Mononuclear cell (primary cell): ENCODE measurements at regions not wholly inside any gene's neighbourhood (a gene's known extent, or its start where the extent isn't known, plus 50 kb on each side); places are given as distances from the start of the nearest gene placed in this dataset.
"Not testable (repeated sequence)": the region's sequence is repeated elsewhere in the genome, so short reads cannot be mapped to it uniquely, and the experiment has no call there.

Source experiments
- H3K27me3 ChIP-seq: 2 replicates; pipeline ENCODE4 v1.6.0; 2011; ENCODE audit warnings: low read length, control low read depth; ENCODE audit not compliant: insufficient read depth
- H3K4me1 ChIP-seq: 2 replicates; pipeline ENCODE4 v1.5.1; 2011; ENCODE audit warnings: mild to moderate bottlenecking, low read length, control low read depth; ENCODE audit not compliant: insufficient read depth
- H3K4me3 ChIP-seq: 2 replicates; pipeline ENCODE4 v1.5.1; 2011; ENCODE audit warnings: mild to moderate bottlenecking, low read length, moderate library complexity
- H3K9me3 ChIP-seq: 2 replicates; pipeline ENCODE4 v1.5.1; 2011; ENCODE audit warnings: low read depth, mild to moderate bottlenecking, control low read depth, low read length

DNA sequence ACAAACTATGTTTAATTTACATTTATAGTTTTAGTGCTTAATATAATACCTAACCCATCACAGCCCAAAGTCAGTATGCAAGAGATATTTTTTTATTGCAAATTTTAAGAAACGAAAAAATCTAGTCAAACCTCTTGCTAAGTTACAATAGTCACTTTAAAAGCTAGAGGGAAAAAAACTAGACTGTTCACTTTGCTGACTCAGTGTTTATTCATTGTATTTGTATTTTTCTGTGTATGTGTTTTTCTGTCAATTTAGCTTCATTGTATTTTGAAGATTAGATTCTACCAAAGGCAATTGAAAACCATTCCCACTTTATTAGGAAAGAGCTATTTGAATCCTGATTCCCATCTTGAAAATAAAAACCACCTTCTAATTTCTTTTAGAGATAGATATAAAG, 891.5 kb downstream of the SLC16A7 start:
- Histone ChIP-seq H3K4me3 (no peak overlapping the region), H3K9me3 (no peaks in the 10 kb centered on the region), H3K27me3 (no peaks in the 10 kb centered on the region)

DNA sequence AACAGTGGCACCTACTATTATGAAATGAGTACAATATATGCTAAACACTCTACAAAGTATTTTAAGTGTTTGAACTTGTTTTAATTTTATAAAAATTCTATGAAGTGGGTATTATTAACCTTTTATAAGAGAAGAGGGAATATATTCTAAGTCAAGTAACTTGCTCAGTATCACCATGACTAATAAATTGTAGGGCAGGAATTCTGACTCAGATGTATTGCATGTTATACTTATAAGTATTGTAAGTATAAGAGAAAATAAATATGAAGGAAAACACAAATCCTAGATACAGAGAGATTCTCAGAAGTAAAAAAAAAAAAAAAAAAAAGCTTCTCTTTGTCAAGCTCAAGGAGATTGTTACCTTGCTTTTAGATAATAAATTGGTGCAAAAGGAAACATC, 893.2 kb downstream of the SLC16A7 start:
- H3K27me3 ChIP-seq, result no peaks in the 10 kb centered on the region

More for the DNA sequence above, 891.5 kb downstream of the SLC16A7 start:
- no peaks in the 10 kb centered on the region for H3K4me1 ChIP-seq

DNA sequence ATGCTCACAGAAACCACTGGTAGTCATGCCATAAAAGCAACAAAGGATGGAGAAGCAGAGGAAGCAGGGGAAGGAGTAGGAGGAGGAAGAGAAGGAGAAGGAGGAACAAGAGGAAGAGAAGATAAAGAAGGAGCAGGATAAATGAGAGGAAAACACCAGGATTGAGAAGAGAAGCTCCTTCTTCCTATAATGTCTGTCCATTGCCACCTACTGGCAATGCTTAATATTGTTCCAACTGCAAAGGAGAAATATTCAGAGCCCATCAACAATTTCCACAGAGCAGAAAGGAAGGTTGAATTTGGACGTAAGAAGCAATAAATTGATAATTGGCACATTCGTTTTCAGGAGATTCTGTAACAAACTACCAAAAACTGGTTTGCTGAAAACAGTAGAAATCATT, 898.4 kb downstream of the SLC16A7 start:
- H3K4me1 ChIP-seq, result no peaks in the 10 kb centered on the region
- H3K4me3 ChIP-seq, result no peak overlapping the region
- no peaks in the 10 kb centered on the region for H3K9me3 ChIP-seq

More for the DNA sequence above, 893.2 kb downstream of the SLC16A7 start:
- Histone ChIP-seq H3K4me3 (no peak overlapping the region), H3K9me3 (no peaks in the 10 kb centered on the region), H3K4me1 (no peaks in the 10 kb centered on the region)

DNA sequence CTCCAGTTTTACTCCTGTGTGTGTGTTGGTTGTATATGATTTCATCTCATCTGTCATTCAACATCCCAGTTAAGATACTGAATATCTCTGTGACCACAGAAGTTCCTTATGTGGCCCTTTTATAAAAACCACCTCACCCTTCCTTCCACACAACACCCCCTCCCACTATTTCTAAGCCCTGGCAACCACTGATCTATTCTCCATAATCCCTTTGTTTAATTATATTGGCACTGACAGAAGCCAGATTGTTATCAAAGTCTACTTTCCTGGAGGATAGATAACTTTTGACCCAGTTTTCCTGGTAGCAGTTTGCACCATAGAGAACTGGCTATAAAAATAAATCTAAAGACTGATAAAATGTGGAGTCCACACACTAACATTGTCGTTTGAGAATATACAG, 902.8 kb downstream of the SLC16A7 start:
- Histone ChIP-seq H3K9me3 (no peaks in the 10 kb centered on the region), H3K4me1 (no peaks in the 10 kb centered on the region), H3K4me3 (no peak overlapping the region), H3K27me3 (no peaks in the 10 kb centered on the region)

More for the DNA sequence above, 898.4 kb downstream of the SLC16A7 start:
- no peaks in the 10 kb centered on the region for H3K27me3 ChIP-seq

DNA sequence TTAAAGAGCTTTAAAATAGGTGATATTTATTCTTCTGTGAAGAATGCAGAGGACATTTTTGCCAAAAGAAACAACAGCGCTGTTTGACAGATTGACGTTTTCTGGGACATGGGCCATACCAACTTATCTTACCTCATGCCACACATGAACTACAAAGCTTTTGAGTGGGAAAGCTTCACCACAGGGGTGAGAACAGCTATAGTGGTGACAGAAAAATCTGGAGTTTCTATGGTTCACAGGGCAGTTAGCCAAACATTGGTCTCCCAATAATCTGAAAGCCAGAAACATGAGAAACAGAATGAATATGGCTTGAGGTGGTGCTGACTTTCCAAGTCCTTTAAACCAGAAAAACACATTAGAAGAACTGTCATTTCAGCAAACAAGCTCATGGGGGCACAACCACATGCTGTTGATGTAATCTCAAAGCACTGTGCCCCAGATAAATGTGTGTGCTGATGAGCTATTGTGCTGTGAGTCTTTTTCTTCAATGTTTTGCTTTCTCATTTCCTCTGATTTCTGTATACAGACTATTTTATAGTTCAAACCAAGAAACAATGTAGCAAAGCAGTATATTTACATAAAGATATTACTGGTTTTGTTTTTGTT, 905.4 kb downstream of the SLC16A7 start:
- H3K4me1 ChIP-seq, result no peaks in the 10 kb centered on the region
- no peaks in the 10 kb centered on the region for H3K9me3 ChIP-seq

DNA sequence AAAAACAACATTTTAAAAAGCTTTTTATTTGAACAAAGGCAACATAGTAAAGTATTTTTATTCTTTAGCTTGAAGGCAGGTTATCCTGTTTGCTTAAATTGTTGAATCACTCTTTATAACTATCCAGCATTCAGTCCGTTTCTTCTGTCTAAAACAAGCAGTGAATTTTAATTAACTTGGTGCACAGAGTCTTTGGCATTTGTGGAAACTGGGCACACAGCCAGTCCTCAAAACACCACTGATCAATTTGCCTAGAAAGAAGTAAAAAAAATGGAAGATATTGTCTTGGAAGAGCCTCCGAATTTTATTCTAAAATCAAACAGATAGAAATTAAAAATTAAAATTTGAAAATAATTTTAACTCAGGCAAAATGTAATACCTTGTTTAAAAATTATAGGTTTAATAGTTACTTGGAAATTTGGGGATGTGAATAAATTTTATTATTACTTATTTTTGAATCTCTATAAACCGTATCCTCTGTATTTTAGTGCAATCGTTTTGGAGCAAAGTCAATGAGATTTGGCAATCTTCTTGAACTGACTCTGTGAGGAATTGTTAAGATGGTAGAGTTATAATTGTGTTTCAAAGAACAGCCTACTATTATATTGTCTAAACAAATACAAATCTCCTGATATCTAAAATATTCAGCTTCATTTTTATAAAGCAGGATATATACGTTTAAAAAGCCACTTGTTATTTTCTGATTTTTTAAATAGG, 927.0 kb downstream of the SLC16A7 start:
- Histone ChIP-seq H3K9me3 (peaks cover 12% of the 10 kb centered on the region), H3K27me3 (no peaks in the 10 kb centered on the region), H3K4me1 (no peaks in the 10 kb centered on the region), H3K4me3 (no peak overlapping the region)

More for the DNA sequence above, 905.4 kb downstream of the SLC16A7 start:
- H3K27me3 ChIP-seq, result no peaks in the 10 kb centered on the region
- no peak overlapping the region for H3K4me3 ChIP-seq

DNA sequence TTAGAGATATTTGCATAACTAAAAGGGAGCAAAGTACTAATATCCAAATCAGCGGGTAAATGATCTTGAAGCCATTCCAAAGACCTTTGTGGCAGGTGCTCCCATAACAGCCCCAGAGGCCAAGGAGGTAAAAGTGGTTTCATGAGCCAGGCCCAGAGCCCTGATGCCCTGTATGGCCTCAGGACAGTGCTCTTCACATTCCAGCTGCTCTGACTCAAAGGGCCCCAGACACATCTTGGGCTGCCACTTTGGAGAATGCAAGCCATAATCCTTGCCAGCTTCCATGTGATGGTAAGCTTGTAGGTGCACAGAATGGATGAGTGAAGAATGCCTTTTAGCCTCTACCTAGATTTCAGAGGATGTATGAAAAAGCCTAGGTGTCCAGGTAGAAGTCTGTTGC, 933.4 kb downstream of the SLC16A7 start:
- Histone ChIP-seq H3K9me3 (peaks cover 15% of the 10 kb centered on the region), H3K27me3 (no peaks in the 10 kb centered on the region), H3K4me3 (no peak overlapping the region), H3K4me1 (no peaks in the 10 kb centered on the region)

DNA sequence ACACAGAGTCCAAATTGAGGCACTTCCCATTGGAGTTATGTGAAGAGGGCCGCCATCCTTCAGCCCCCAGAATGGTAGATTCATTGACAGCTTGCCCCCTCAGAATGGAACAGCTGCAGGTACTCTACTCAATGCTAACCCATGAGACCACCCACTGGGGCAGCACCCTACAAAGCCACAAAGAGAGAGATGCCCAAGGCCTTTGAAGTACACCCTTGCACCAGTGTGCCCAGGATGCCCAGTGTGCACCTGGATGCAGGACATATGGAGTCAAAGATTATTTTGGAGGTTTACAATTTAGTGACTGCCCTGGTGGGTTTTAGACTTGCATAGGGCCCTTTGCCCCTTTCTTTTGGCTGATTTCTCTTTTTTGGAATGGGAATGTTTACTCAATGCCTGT, 933.9 kb downstream of the SLC16A7 start:
- Histone ChIP-seq H3K27me3 (no peaks in the 10 kb centered on the region), H3K4me3 (no peak overlapping the region), H3K9me3 (peaks cover 19% of the 10 kb centered on the region), H3K4me1 (no peaks in the 10 kb centered on the region)

DNA sequence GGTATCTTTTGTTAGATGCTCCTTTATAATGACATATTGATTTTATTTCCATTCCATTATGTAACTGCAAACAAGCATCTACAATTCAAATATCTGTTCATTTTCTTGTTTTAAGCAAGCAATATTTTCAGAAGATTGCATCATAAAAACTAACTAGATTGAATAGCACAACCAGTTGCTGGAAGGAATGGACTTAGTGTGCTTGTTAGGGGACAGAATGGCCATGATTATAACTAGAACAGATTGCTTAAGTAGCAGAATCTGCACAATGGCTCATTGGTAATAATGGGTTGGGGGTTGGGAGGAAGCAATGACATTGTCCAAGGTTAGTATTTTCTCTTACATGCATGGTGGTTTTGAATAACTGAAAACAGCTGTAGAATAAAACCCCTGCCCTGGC, 939.5 kb downstream of the SLC16A7 start:
- Histone ChIP-seq H3K4me1 (no peaks in the 10 kb centered on the region), H3K4me3 (no peak overlapping the region)

DNA sequence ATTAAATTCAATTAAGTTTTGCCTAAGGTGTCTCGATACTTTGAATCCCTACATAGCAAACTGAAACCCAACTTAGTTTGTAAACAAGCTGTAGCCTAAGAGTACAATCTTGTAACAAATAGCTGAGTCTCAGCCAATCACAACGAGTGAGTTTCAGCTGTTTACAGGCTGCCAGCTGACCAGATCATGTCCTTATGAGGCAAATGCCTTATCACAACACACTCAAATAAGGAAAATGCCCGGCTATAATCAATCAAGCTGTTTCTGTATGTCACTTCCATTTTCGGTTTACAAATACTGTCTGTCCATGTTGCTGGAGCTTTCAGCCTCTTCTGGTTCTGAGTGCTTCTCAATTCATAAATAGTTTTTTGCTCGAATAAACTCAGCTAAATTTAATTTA, 943.8 kb downstream of the SLC16A7 start:
- Histone ChIP-seq H3K4me1 (no peaks in the 10 kb centered on the region), H3K4me3 (no peak overlapping the region), H3K9me3 (peaks cover 17% of the 10 kb centered on the region), H3K27me3 (no peaks in the 10 kb centered on the region)

More for the DNA sequence above, 939.5 kb downstream of the SLC16A7 start:
- peaks cover 14% of the 10 kb centered on the region for H3K9me3 ChIP-seq
- no peaks in the 10 kb centered on the region for H3K27me3 ChIP-seq

DNA sequence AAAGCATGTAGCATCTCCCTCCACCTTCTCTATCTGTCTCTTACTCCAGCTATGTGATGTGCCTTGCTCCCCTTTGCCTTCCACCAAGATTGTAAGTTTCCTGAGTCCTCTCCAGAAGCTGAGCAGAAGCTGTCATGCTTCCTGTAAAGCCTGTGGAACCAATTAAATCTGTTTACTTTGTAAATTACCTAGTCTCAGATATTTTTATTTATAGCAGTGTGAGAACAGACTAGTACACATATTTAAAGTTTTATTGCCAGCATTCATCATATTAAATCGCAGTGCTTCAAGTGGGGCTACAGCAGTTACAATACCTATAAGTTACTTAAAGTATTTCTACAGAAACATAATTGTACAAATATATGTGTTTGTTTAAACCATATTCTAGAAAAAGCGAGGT, 973.1 kb downstream of the SLC16A7 start:
- Histone ChIP-seq H3K4me1 (no peaks in the 10 kb centered on the region), H3K27me3 (no peaks in the 10 kb centered on the region), H3K9me3 (peaks cover under 1% of the 10 kb centered on the region), H3K4me3 (no peak overlapping the region)

DNA sequence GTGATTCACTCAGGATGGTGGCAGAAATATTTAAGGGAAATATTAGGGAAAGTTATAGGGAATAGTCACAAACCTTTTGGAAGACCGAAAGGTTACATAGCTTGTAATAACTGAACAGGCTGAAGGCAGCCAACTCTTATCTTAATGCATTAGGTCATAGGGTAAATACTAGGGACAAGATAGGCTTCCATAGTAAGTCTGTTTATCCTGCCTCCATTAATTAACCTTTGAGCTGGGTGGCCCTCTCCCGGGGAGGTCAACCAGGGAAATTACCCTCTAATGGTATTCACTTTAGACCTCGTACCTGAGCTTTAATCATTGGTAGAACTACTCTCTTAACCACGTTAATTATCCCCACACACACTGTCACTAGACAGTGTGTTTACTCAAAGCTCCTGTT, 981.8 kb downstream of the SLC16A7 start:
- Histone ChIP-seq H3K27me3 (no peaks in the 10 kb centered on the region), H3K9me3 (no peaks in the 10 kb centered on the region), H3K4me1 (no peaks in the 10 kb centered on the region), H3K4me3 (no peak overlapping the region)

DNA sequence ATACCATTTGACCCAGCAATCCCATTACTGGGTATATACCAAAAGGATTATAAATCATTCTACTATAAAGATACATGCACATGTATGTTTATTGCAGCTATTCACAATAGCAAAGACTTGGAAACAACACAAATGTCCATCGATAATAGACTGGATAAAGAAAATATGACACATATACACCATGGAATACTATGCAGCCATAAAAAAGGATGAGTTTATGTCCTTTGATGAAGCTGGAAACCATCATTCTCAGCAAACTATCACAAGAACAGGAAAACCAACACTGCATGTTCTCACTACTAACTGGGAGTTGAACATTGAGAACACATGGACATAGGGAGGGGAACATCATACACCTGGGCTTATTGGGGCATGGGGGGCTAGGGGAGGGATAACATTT, 991.8 kb downstream of the SLC16A7 start:
- not testable (repeated sequence) for H3K4me1 ChIP-seq, H3K27me3 ChIP-seq, H3K9me3 ChIP-seq, H3K4me3 ChIP-seq

DNA sequence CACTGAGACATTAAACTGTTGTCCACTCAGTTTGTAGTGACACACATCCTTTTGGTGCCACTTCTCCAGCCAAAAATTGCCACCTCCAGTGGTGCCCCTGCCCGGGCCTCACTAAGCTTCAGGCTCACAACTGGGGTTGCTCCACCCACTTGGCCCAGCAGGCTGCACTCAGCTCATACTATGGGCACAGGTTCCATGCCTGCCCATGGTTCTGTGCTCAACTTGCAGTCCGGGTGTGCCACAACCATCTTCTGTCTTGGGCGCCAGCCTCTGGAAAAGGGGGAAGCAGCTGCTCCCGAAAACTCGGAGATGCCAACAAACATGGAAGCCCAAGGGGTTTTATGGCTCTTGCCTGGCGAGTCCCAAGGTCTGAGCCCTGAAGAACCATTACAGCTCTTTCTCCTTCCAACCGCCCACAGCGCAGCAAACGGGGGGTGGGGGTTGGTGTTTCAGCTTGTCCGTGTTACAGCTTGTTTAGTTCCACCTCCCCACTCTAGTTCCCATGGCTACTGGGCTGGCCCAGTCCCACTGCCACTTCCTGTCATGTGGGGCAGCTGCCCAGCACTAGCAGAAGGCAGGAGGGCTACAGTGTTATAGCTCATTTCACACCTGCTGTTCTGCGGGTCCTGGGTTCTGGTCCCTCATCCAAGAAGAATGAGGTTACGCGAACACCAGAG, 998.3 kb downstream of the SLC16A7 start:
- no peaks in the 10 kb centered on the region for H3K9me3 ChIP-seq
- H3K27me3 ChIP-seq, result no peaks in the 10 kb centered on the region
- H3K4me3 ChIP-seq, result no peak overlapping the region
- no peaks in the 10 kb centered on the region for H3K4me1 ChIP-seq

DNA sequence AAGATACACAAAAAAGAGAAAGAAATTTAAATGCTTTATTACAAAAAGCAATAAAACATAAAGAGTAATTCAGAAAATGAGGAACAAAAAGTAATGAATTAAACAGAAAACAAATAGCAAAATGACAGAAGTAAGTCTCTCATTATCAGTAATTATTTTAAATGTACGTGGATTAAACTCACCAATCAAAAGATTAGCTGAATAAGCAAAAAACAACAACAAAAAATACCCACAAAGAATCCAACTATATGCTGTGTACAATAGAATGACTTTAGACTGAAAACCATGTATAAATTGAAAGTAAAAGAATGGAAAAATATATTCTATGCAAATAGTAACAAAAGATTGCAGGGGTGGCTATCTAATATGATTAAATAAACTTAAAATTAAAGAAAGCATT, 1006.8 kb downstream of the SLC16A7 start:
- no peak overlapping the region for H3K4me3 ChIP-seq

More for the DNA sequence above, 1006.8 kb downstream of the SLC16A7 start:
- no peaks in the 10 kb centered on the region for H3K27me3 ChIP-seq
- H3K9me3 ChIP-seq, result peaks cover 14% of the 10 kb centered on the region
- no peaks in the 10 kb centered on the region for H3K4me1 ChIP-seq
